NCI-H1417 treated with DMSO at 0.1 percent for 48 hours (cell line): ENCODE measurements at regions not wholly inside any gene's neighbourhood (a gene's known extent, or its start where the extent isn't known, plus 50 kb on each side); places are given as distances from the start of the nearest gene placed in this dataset.
"Not testable (repeated sequence)": the region's sequence is repeated elsewhere in the genome, so short reads cannot be mapped to it uniquely, and the experiment has no call there.

Source experiments
- DNase-seq: peaks from one replicate; lab custom pipeline; 2025; lab: John Stamatoyannopoulos, UW

DNA sequence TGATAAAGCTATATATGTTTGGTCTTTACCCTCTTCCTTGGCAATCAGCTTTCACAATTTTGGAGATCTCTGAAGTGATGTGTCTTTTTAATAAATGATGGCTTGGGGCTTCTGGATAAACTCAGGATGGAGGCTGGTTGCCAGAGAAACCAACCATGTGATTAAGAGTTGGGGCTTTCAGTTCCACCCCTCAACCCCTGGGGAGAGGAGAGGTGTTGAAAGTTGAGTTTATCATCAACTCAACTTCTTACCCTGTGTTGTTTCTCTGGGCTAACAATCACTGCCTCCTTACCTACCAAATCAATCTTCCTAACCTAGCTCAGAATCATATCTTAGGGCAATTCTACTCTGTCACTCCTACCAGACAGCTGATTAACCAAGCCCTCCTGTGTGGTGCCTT, 735.8 kb downstream of the ZPLD1 start:
- no peak for DNase-seq

GRCh38 chr3:103173940-103174339, 739.1 kb downstream of the ZPLD1 start:
- DNase-seq: no peak

- no peak for DNase-seq
Observed at GRCh38 chr3:103181160-103181559, 746.3 kb downstream of the ZPLD1 start.

GRCh38 chr3:103184772-103185171, 750.0 kb downstream of the ZPLD1 start:
- no peak for DNase-seq

GRCh38 chr3:103189941-103190340, 755.1 kb downstream of the ZPLD1 start:
- DNase-seq: no peak

DNA sequence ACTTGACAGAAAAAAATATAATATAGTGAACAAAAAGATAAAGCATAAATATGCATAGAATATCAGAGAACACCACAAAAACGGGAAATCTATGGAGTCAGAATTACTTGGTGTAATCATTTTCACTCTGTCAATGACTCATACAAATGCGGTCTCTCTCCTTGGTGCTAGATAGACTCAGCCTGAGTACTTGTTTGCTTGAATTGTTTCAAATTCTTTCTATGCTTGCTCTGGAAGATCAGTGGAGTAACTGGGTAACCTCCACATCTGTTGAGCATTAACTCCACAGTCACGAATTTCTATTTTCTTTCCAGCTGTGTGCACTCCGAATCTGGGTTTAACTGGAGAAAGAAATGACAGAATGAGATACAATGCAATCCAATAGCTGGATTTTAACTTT, 760.4 kb downstream of the ZPLD1 start:
- no peak for DNase-seq

DNA sequence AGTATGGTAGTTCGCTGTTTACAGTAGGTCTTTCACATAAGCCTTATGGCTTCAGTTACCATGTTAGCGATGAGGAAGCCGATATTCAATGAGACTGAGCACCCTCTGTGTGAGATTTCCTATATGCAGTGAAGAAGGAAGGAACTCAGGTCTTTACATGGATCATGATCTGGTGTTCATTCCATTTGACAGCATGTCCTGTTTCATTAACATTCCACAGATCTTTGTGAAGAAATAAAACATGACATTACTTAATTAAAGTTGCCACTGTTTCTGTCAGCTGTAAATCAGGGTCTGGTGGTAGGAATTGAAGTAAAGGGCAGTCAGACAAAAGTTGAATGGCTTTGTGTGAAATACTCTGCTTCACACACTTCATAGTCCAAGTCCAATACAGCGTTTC, 768.6 kb downstream of the ZPLD1 start:
- no peak for DNase-seq

- no peak for DNase-seq
Observed at GRCh38 chr3:103210583-103210982, 775.8 kb downstream of the ZPLD1 start.

DNA sequence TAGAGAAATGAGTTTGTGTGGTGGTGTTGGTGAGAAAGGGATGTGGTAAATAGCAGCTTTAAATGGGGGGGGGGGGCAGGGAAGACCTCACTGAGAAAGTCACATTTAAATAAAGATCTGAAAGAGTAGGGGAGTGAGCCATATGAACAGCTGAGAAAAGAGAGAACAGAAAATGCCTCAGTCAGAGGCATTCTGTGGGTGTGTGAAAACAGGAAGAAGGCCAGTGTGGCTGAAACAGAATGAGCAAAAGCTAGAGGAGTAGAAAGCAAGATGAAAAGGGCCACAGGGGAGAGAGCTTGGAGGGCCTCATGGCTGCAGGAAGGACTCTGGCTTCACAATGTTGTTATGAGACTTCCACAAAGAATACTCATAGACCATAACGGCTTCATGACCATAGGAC, 783.3 kb downstream of the ZPLD1 start:
- no peak for DNase-seq

DNA sequence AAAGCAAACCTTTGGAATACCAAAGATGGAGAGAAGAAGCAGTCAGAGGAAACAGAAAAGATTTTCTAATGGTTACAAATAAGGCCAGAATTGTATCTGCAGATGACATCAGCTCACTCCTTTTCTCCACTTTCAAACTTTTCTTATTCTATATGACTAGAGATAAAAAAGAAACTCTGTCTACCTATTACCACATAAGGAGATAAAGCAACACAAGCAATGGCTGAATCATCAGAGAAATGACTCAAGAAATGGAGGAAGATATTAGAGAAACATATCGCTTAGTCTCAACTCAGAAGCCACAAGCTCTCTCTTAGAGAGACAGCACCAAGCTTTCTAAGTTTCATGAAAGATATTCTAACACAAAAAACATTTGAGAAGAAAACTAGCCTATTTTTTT, 784.0 kb downstream of the ZPLD1 start:
- no peak for DNase-seq

- no peak for DNase-seq
Observed at GRCh38 chr3:103227651-103228050, 792.8 kb downstream of the ZPLD1 start.

DNA sequence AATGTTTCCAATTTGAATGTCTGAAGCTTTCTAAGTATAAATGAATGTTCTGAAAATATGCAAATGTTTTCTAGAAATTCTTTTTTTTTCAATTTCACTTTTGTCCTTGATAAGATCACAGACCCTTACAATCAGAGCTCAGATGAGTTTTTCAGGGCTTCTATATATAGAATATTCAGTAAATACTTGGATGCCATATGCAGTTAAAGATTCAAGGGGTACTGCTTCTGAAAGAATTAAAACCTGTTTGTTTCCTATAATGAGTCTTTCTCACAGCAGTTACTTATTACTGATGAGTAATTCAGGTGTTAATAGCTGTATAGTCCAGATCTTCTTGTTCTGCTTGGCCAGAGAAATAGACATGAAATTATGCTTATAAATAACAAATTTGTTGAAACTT, 812.6 kb downstream of the ZPLD1 start:
- DNase-seq: no peak

- not testable (repeated sequence) for DNase-seq
Observed at GRCh38 chr3:103254827-103255226, 820.0 kb downstream of the ZPLD1 start.

GRCh38 chr3:103269287-103269686, 834.5 kb downstream of the ZPLD1 start:
- DNase-seq: no peak

DNA sequence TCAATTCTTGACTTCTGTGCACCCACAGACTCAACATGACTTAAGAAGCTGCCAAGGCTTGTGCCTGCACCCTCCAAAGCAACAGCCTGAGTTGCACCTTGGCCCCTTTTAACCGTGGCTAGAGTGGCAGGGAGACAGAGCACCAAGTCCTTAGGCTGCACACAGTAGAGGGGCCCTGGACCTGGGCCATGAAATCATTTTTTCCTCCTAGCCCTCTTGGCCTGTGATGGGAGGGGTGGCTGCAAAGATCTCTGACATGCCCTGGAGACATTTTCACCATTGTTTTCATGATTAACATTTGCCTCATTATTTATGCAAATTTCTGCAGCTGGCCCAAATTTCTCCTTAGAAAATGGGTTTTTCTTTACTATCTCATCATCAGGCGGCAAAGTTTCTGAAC, 836.8 kb downstream of the ZPLD1 start:
- DNase-seq: no peak

DNA sequence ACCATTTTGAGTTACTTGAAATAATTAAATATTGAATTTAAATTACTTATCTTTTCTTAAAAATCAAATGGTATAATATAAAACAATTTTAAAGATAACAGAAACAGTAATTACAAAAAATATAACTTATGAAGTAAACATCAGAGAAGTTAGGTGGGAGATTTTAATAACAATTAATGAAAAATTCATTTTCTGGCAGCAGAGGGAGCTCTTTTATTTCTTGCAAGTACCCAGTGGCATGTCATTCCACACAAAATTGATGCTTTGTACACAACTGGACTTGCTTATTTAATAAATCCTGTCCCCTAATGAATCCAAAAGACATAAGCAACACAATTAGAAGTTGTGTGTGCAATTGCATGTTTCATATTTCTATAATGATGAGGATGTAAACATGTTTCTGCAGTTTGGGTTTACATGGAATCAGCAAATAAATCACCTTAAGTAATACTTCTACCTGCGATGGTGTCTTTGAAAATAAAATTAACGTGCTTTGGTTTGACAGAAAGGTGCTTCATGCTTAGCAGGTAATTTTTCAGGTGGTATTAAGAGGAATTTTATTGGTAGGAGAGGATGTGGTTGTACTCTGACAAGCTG, 861.3 kb downstream of the ZPLD1 start:
- peak; percentile 16 for DNase-seq

DNA sequence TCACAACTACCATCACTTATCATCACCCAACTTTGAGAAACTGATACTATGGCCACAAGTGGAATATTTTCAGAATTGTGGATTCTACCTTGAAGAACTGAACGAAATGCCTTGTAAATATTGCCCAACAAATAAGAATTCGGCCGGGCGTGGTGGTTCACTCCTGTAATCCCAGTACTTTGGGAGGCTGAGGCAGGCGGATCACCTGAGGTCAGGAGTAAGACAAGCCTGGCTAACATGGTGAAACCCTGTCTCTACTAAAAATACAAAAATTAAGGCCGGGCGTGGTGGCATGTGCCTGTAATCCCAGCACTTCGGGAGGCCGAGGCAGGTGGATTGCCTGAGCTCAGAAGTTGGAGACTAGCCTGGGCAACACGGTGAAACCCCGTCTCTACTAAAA, 862.7 kb downstream of the ZPLD1 start:
- not testable (repeated sequence) for DNase-seq

GRCh38 chr3:103306104-103306503, 871.3 kb downstream of the ZPLD1 start:
- DNase-seq: no peak

- DNase-seq: no peak
Observed at GRCh38 chr3:103308921-103309320, 874.1 kb downstream of the ZPLD1 start.

DNA sequence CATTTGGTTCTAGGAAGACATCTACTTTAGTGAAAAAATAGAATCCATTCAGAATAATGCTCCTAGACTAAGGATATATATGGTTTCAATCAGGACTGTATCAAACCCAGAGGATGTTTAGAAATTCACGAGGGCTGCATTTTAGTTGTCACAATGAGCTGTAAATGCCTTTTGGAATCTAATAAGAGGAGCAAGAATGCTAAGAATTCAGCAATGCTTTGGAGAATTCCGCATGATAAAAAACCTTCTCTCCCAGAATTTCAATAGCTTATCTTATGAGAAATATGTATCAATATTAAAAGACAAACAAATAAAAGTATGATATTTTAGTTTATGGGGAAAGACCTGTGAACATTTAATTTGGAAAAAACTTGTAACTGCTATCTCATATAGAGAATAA, 885.1 kb downstream of the ZPLD1 start:
- DNase-seq: no peak

DNA sequence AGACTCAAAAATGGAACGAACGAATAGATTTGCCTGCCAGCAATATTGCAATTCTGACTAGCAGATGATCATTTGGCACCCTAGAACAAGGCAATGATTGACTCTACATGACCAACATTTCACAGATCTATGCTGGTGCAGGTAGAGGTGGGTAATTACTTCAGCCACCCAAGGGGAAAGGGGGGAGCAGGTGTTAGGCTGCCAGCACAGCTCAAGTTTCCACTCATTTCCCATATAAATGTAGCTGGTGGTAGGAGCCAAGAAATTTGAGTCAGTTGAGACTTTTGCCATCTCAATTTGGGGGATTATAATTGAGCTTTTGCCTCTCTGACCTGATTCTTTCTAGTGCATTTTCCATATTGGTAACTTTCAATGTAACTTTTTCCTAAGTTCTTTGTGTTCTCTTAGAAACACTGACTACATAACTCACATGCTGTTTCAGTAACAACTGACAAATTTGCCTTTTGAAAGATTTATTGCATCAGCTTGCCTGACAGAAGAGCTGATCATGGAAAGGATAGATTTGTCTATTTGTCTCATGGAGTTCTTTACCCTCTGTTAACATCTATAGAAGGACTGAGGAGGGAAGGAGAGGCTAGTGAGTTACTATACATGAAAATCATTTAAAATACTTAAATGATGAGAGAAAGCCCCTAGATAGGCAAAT, 902.5 kb downstream of the ZPLD1 start:
- DNase-seq: no peak

GRCh38 chr3:103341078-103341606, 906.3 kb downstream of the ZPLD1 start:
- DNase-seq: no peak

- no peak for DNase-seq
Observed at GRCh38 chr3:103342205-103342731, 907.5 kb downstream of the ZPLD1 start.

GRCh38 chr3:103349760-103350159, 914.9 kb downstream of the ZPLD1 start:
- DNase-seq: no peak
